Esophagus (tissue), 2 donors: ENCODE measurements at regions not wholly inside any gene's neighbourhood (a gene's known extent, or its start where the extent isn't known, plus 50 kb on each side); places are given as distances from the start of the nearest gene placed in this dataset.

Experiments used
- H3K27ac ChIP-seq, 2 donors: one replicate each; pipeline ENCODE4 v1.5.1; 2013; ENCODE audit warnings: low read depth in 2 of 2, mild to moderate bottlenecking in 2 of 2, inconsistent platforms in 1 of 2, low read length in 1 of 2, moderate library complexity in 1 of 2
- H3K27me3 ChIP-seq, 2 donors: one replicate each; pipeline ENCODE4 v1.6.1; 2013; ENCODE audit warnings: low read length in 2 of 2, control low read depth in 1 of 2, mild to moderate bottlenecking in 1 of 2; ENCODE audit not compliant: insufficient read depth in 2 of 2, control insufficient read depth in 1 of 2
- H3K36me3 ChIP-seq, 2 donors: one replicate each; pipeline ENCODE4 v1.6.1; 2013; ENCODE audit warnings: low read length in 1 of 2; ENCODE audit not compliant: control insufficient read depth in 2 of 2, insufficient read depth in 2 of 2
- H3K4me1 ChIP-seq, 2 donors: one replicate each; pipeline ENCODE4 v1.6.1; 2013; ENCODE audit warnings: low read length in 1 of 2; ENCODE audit not compliant: control insufficient read depth in 2 of 2, insufficient read depth in 2 of 2
- H3K4me3 ChIP-seq, 2 donors: one replicate each; pipeline ENCODE4 v1.5.1; 2013; ENCODE audit warnings: low read length in 2 of 2, mild to moderate bottlenecking in 2 of 2, low read depth in 1 of 2, moderate library complexity in 1 of 2
- H3K9me3 ChIP-seq, 2 donors: one replicate each; pipeline ENCODE4 v1.6.1; 2013; ENCODE audit warnings: mild to moderate bottlenecking in 2 of 2, low read depth in 1 of 2, low read length in 1 of 2, moderate library complexity in 1 of 2; ENCODE audit not compliant: control insufficient read depth in 2 of 2, insufficient read depth in 1 of 2
- WGBS, 2 donors: extraction: QIAGEN DNeasy Blood & Tissue Kit; methylation state at CpG; one replicate each; pipeline ENCODE4 v1.1.7; 2013; 5-methylcytosine and 5-hydroxymethylcytosine counted together
- donor health status: healthy with polysubstance abuse.
- donor health status: Bipolar disorder and iron deficiency.

DNA sequence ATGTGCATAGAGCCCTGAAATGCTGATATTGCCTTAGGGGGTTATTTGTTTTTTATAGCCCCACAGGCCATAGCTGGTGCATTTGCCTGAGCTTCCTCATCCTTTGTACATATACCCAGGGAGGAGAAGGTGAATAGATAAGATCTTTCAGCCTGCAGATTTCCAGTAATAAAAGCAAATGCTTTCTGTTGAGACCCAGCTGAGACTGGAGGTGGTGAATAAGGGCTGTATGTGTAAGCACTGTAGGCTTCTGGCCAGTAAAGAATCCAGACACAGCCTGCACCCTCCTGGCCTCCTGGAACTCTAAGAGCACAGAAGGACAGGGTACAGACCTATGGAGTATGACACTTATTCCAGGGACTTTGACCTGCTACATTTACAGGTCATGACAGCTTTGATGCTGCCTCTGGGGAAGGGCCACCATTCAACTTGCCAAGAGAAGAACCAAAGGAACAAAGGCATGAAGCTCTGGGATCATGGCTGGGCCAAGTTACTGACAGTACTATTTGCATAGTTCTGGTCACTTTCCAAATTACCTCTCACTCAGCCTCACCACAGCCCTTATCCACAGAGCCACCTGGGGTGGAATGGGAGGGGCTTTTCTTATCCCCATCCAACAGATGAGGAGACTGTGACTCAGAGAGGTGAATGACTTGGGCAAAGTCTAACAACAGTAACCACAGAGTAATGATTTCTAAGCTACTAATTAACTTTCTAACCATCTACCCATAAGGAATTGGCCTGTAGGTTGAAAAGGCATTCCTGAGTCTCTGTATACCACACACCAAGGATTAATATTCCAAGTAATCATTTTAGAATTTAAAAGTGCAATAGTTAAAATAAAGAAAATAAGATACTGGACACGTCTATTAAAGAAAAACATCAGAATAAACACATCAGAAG is 604.5 kb upstream of the KLF4 start:
- H3K36me3 ChIP-seq = no peaks in the 10 kb centered on the region
- H3K4me3 ChIP-seq = no peak overlapping the region
- H3K27me3 ChIP-seq = no peaks in the 10 kb centered on the region
- peaks cover 0 to 2% of the 10 kb centered on the region in 2 donors for H3K9me3 ChIP-seq
- peaks cover 3% of the 10 kb centered on the region in 2 donors for H3K4me1 ChIP-seq
- WGBS, 2 donors = 36 to 47% methylated on average over 1 of the region's 1 CpG
- peak overlapping the region; percentile 59 to 76 for H3K27ac ChIP-seq

DNA sequence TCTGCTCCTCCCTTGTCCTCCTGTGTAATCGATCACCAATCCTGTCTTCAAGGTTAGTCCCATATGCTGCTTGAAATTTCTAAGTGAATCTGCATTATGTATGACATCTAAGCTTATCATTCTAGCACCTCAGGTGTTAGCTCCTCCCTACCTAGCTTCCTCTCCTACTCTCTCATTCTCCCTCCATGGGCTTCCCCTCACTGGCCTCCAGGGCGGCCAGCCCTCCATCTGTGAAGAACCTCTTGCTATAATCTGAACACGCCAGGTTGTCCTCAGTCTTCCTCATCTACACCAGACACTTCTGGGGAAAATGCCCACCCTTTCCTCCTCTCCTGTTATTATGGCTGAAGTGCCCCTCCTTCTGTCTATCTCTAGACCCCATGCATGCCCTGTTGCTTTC is 599.3 kb upstream of the KLF4 start:
- no peaks in the 10 kb centered on the region for H3K27me3 ChIP-seq
- 87 to 96% methylated on average over 3 of the region's 3 CpGs for WGBS, 2 donors
- no peak overlapping the region for H3K27ac ChIP-seq
- H3K9me3 ChIP-seq = peaks cover 0 to 2% of the 10 kb centered on the region in 2 donors
- H3K36me3 ChIP-seq = no peaks in the 10 kb centered on the region
- H3K4me3 ChIP-seq = no peak overlapping the region
- peaks cover 0 to 1% of the 10 kb centered on the region in 2 donors for H3K4me1 ChIP-seq

DNA sequence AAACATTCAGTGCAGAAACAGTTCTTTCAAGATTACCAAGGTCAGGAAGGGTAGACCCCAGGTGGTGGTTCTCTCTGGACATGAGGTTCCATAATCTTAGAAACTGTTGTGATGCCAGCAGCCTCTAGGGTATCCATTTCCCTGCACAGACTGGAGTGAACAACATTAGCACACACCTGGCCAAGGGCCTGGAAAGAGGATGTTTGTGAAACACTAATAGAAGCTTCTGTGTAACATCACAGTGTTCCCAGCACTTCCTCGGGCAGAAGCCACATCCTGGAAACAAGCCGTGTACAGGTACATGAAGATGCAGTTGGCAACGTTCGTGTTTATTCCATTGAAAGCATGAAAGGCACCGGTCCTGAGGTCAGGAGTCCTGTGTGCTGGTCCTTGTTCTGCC is 598.2 kb upstream of the KLF4 start:
- Histone ChIP-seq H3K9me3 (peaks cover 0 to 2% of the 10 kb centered on the region in 2 donors), H3K36me3 (no peaks in the 10 kb centered on the region), H3K4me1 (no peaks in the 10 kb centered on the region), H3K4me3 (no peak overlapping the region), H3K27me3 (no peaks in the 10 kb centered on the region), H3K27ac (no peak overlapping the region)
- WGBS, 2 donors = 68 to 76% methylated on average over 5 of the region's 5 CpGs

DNA sequence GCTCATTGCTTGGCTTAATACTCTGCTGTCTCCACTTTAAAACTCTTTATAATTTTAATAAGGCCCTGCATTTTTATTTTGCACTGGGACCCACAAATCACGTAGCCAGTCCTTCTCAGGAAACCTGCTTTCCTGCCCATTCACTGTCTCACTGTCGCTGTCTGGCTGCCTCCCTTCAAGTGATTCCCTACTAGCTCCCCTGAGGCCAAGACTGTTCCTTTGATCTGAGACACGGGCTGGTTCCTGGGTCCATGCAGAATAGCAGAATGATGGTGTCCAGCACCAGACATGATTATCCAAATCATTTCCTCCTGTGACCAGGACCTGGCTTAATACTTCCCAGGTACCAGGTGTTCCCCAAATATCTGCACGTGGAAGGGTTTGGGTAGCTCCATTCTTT is 597.1 kb upstream of the KLF4 start:
- H3K36me3 ChIP-seq = no peaks in the 10 kb centered on the region
- no peaks in the 10 kb centered on the region for H3K4me1 ChIP-seq
- WGBS, 2 donors = 60 to 63% methylated on average over 4 of the region's 4 CpGs
- no peaks in the 10 kb centered on the region for H3K9me3 ChIP-seq
- no peak overlapping the region for H3K27ac ChIP-seq
- no peak overlapping the region for H3K4me3 ChIP-seq
- no peaks in the 10 kb centered on the region for H3K27me3 ChIP-seq

DNA sequence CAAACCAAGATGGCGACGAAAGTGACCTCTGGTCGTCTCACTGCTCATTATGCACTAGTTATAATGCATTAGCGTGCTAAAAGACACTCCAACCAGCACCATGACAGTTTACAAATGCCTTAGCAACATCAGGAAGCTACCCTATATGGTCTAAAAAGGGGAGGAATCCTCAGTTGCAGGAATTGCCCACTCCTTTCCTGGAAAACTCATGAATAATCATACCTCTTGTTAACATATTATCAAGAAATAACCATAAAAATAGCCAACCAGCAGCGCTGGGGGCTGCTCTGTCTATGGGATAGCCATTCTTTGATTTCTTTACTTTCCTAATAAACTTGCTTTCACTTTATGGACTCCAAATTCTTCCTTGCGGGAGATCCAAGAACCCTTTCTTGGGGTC is 595.7 kb upstream of the KLF4 start:
- no peak overlapping the region for H3K27ac ChIP-seq
- H3K9me3 ChIP-seq = no peaks in the 10 kb centered on the region
- H3K27me3 ChIP-seq = no peaks in the 10 kb centered on the region
- WGBS, 2 donors = 93 to 95% methylated on average over 6 of the region's 6 CpGs
- no peaks in the 10 kb centered on the region for H3K4me1 ChIP-seq
- no peaks in the 10 kb centered on the region for H3K36me3 ChIP-seq
- no peak overlapping the region for H3K4me3 ChIP-seq

DNA sequence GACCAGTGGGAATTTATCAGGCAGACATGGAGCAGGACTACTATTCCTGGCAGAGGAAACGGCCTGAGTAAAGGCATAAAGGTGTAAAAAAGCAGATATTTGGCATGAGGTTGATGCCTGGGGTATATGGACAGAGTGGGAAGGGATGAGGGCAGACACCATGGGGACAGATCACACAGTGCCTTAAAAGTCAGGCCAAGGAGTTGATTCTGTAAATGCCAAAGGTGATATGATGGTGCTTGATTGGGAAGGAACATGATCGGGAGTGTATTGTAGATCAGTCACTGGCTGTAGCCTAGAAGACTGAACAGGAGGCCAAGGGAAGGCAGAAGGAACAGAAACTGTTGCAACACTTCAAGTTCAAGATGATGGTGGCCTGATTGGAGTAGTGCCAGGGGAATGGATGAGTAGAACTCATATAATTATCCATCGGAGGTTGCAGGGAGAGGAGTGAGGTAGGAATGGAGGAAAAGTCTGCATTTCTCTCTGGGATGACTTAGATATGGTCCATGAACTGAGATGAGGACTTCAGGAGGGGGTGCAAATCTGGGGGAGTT is 594.3 kb upstream of the KLF4 start:
- H3K9me3 ChIP-seq = no peaks in the 10 kb centered on the region
- H3K4me3 ChIP-seq = no peak overlapping the region
- no peak overlapping the region for H3K27ac ChIP-seq
- no peaks in the 10 kb centered on the region for H3K4me1 ChIP-seq
- no peaks in the 10 kb centered on the region for H3K36me3 ChIP-seq
- H3K27me3 ChIP-seq = no peaks in the 10 kb centered on the region
- 85 to 93% methylated on average over 3 of the region's 3 CpGs for WGBS, 2 donors

DNA sequence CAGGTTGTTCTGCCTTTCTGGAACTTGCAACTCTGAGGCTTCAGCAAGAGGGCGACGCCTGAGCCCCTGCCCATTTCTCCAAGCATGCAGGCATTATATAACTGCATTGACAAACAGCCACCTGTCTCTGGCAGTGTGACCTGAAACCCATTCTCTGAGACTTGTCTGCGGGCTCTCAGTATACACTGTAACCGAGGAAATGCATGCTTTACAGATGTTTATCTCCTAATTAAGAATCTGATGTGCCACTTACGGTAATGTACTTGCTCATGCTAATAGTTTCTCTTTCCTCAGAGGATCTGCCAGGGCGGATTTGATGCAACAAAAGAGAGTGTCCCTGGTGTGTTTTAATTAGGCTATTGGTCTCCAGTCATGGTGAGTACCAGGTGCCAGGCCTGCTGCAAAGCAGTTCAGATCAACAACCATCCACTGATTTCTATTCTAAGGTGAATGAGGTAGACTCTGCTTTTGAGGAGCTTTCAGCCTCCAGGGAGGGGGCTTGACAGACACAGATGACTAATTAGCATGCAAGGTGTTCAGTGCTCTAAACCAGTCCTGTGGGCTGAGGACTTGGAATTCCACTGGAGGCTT is 593.7 kb upstream of the KLF4 start:
- 87 to 90% methylated on average over 6 of the region's 6 CpGs for WGBS, 2 donors
- no peaks in the 10 kb centered on the region for H3K27me3 ChIP-seq
- H3K4me3 ChIP-seq = no peak overlapping the region
- H3K27ac ChIP-seq = no peak overlapping the region
- H3K4me1 ChIP-seq = no peaks in the 10 kb centered on the region
- no peaks in the 10 kb centered on the region for H3K9me3 ChIP-seq
- H3K36me3 ChIP-seq = no peaks in the 10 kb centered on the region

DNA sequence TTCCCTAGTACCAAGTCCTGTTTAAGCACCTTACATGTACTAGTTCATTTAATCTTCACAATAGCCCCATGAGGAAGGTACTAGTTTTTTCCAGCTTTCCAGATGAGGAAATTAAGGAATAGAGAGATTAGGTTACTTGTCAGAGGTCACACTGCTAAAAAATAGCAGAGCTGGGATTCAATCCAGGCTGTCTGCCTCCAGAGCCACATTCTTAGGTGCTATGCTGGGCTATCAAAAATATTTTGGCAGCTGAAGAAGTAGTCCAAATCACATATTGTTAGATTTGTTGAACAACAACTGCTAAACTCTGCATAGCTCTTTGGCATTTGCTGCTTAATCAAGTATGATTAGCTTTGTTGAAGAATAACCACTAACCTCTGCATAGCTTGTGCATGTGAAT is 591.5 kb upstream of the KLF4 start:
- no peaks in the 10 kb centered on the region for H3K27me3 ChIP-seq
- no peak overlapping the region for H3K4me3 ChIP-seq
- H3K36me3 ChIP-seq = no peaks in the 10 kb centered on the region

DNA sequence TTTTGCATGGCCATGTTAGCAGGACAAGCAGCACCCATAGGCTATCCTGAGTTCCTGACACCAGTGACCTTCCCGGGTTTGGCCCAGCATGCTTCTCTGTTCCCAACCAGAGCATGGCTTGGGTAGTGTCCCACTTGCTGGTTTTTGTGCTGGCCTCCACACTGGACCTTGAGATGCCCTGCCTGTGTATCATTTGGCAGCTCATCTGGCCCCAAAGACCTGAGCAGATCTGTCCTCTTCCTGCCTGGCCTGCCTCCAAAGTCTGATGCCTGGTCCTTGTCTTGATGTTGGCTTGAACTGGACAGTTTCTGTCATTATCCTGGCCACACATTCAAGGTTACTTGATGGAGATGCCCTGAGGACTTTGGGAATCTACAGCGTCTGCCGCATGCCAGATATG is 590.7 kb upstream of the KLF4 start:
- 90 to 97% methylated on average over 3 of the region's 3 CpGs for WGBS, 2 donors
- Histone ChIP-seq H3K27ac (peak overlapping the region in 1 of 2 donors; percentile 33), H3K27me3 (no peaks in the 10 kb centered on the region), H3K4me1 (no peaks in the 10 kb centered on the region), H3K4me3 (no peak overlapping the region), H3K9me3 (no peaks in the 10 kb centered on the region), H3K36me3 (no peaks in the 10 kb centered on the region)

More for the DNA sequence above, 591.5 kb upstream of the KLF4 start:
- H3K4me1 ChIP-seq = no peaks in the 10 kb centered on the region
- H3K9me3 ChIP-seq = no peaks in the 10 kb centered on the region
- no peak overlapping the region for H3K27ac ChIP-seq
